ENCODE measurements at regions not wholly inside any gene's neighbourhood (a gene's known extent, or its start where the extent isn't known, plus 50 kb on each side); places are given as distances from the start of the nearest gene placed in this dataset.

DNA sequence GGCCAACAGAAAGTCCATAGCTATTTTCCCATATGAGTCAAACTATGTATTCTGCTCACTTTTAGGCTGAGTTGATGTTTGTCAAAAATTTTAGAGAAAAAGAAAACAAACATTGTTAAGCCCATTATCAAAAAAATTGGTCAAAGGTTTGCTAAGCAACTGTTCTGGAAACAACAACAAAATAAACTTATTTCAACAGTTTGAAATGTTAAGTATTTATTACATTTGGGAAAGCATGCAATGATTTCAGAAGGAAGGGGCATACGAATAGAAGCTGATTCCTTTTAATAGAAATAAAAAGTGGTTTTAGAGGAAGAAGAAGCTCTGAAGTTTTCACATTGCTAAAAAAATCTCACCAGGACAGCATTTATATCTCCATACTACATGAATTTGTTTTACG lies 1837.5 kb upstream of the CELF4 start:
- TF ChIP-seq CTCF (IDR thresholded peaks at IDR 0.05) (no peak), POLR2AphosphoS5 (IDR thresholded peaks at IDR 0.05) (no peak)
